H1 (cell line): ENCODE measurements at regions not wholly inside any gene's neighbourhood (a gene's known extent, or its start where the extent isn't known, plus 50 kb on each side); places are given as distances from the start of the nearest gene placed in this dataset.

Source experiments
- CTCF ChIA-PET: fragments of 300-600 bp; sonication (Branson Sonifier 250); formaldehyde crosslinking; loops from one replicate; lab custom pipeline; 2021; ENCODE audit not compliant: partially characterized antibody; lab: Charles Lee
- POLR2A ChIA-PET: fragments of 300-600 bp; sonication (Branson Sonifier 250); formaldehyde crosslinking; loops from one replicate; lab custom pipeline; 2021; ENCODE audit warnings: inconsistent platforms; ENCODE audit not compliant: partially characterized antibody; lab: Charles Lee
- DNase-seq, 2 experiments: peaks; one replicate each; pipeline versions ENCODE4 v3.0.0 to v3.0.0-alpha.2; 2010 to 2022; ENCODE audit warnings: low spot score in 2 of 2, low read depth in 1 of 2, mixed read lengths in 1 of 2
- FAIRE-seq: peaks from 2 replicates; lab custom pipeline; 2011; peaks lifted over from hg19 to GRCh38; lab: Jason Lieb, UNC
- H2AFZ ChIP-seq: 2 replicates; pipeline ENCODE4 v1.8.1; 2012; ENCODE audit warnings: low read length, inconsistent platforms
- H2AK5ac ChIP-seq: 2 replicates; pipeline ENCODE4 v1.6.1; 2013; ENCODE audit warnings: low read depth, low read length
- H2BK120ac ChIP-seq: replicated peaks from 2 replicates; pipeline ENCODE3; 2013; ENCODE audit warnings: low read depth, low read length, inconsistent platforms
- H2BK12ac ChIP-seq: 2 replicates; pipeline ENCODE4 v1.6.1; 2013; ENCODE audit warnings: low read depth, low read length
- H2BK15ac ChIP-seq: 2 replicates; pipeline ENCODE4 v1.6.1; 2013; ENCODE audit warnings: low read length
- H2BK20ac ChIP-seq: 2 replicates; pipeline ENCODE4 v1.6.1; 2013; ENCODE audit warnings: low read length
- H2BK5ac ChIP-seq: 2 replicates; pipeline ENCODE4 v1.6.1; 2013; ENCODE audit warnings: low read depth, low read length
- H3K14ac ChIP-seq: 2 replicates; pipeline ENCODE4 v1.6.1; 2013; ENCODE audit warnings: inconsistent platforms; ENCODE audit not compliant: insufficient read length
- H3K18ac ChIP-seq: 2 replicates; pipeline ENCODE4 v1.6.1; 2013; ENCODE audit warnings: low read length; ENCODE audit errors: extremely low read depth
- H3K23ac ChIP-seq: 2 replicates; pipeline ENCODE4 v1.6.1; 2013; ENCODE audit warnings: inconsistent platforms; ENCODE audit not compliant: insufficient read length
- H3K23me2 ChIP-seq: 2 replicates; pipeline ENCODE4 v1.6.1; 2013; ENCODE audit warnings: low read depth, low read length
- H3K27ac ChIP-seq: 2 replicates; pipeline ENCODE4 v1.6.1; 2011; ENCODE audit warnings: low read depth, low read length, inconsistent platforms
- H3K27me3 ChIP-seq, 4 experiments: replicated peaks in 1 of 4; 1 replicate in 1 of 4; 2 replicates in 3 of 4; pipeline versions ENCODE4 v1.6.1 to v1.8.1; 2011 to 2013; ENCODE audit warnings: low read length in 3 of 4, mild to moderate bottlenecking in 3 of 4, inconsistent platforms in 2 of 4, mixed read lengths in 2 of 4, moderate library complexity in 1 of 4; ENCODE audit not compliant: control insufficient read depth in 3 of 4, insufficient read depth in 3 of 4; ENCODE audit errors: extremely low read depth in 1 of 4
- H3K36me3 ChIP-seq, 4 experiments: 2 replicates each; pipeline versions ENCODE4 v1.6.1 to v1.8.1; 2011 to 2013; ENCODE audit warnings: mild to moderate bottlenecking in 4 of 4, low read length in 3 of 4, moderate library complexity in 2 of 4, control low read depth in 1 of 4, inconsistent platforms in 1 of 4; ENCODE audit not compliant: insufficient read depth in 4 of 4, control insufficient read depth in 2 of 4
- H3K4ac ChIP-seq: replicated peaks from 2 replicates; pipeline ENCODE3; 2013; ENCODE audit warnings: low read length, low read depth, mixed read lengths, inconsistent platforms; ENCODE audit not compliant: insufficient read length
- H3K4me1 ChIP-seq, 4 experiments: replicated peaks in 1 of 4; 1 replicate in 1 of 4; 2 replicates in 3 of 4; pipeline versions ENCODE4 v1.6.1 to v1.8.1; 2011 to 2013; ENCODE audit warnings: low read length in 3 of 4, inconsistent platforms in 2 of 4, mixed read lengths in 1 of 4; ENCODE audit not compliant: insufficient read depth in 4 of 4, control insufficient read depth in 3 of 4
- H3K4me2 ChIP-seq, 2 experiments: 2 replicates each; pipeline versions ENCODE4 v1.6.1 to v1.8.1; 2011 to 2013; ENCODE audit warnings: low read depth in 2 of 2, low read length in 2 of 2, control low read depth in 1 of 2, inconsistent platforms in 1 of 2, mild to moderate bottlenecking in 1 of 2; ENCODE audit not compliant: insufficient read depth in 1 of 2
- H3K4me3 ChIP-seq, 4 experiments: fragments of 200-600, 300-600 bp in 1 of 4; sonication (generic), shearing (Covaris generic), sonication (Bioruptor Twin) in 1 of 4; 2 replicates each; pipeline versions ENCODE4 v1.5.1 to v1.8.1; 2011 to 2016; ENCODE audit warnings: low read length in 4 of 4, low read depth in 3 of 4, control low read depth in 2 of 4, inconsistent platforms in 2 of 4, mild to moderate bottlenecking in 2 of 4, mixed read lengths in 1 of 4, moderate library complexity in 1 of 4; ENCODE audit not compliant: insufficient read depth in 2 of 4; ENCODE audit errors: extremely low read depth in 1 of 4
- H3K56ac ChIP-seq: replicated peaks from 2 replicates; pipeline ENCODE3; 2013; ENCODE audit warnings: low read depth, mild to moderate bottlenecking, mixed read lengths, low read length, inconsistent platforms; ENCODE audit not compliant: insufficient read length
- H3K79me1 ChIP-seq: 2 replicates; pipeline ENCODE4 v1.6.1; 2013; ENCODE audit warnings: low read depth, low read length, control low read depth
- H3K79me2 ChIP-seq, 2 experiments: 2 replicates each; pipeline versions ENCODE4 v1.6.1 to v1.8.1; 2012 to 2013; ENCODE audit warnings: low read length in 2 of 2, mild to moderate bottlenecking in 2 of 2, inconsistent platforms in 1 of 2; ENCODE audit not compliant: insufficient read depth in 2 of 2, control insufficient read depth in 1 of 2
- H3K9ac ChIP-seq, 4 experiments: replicated peaks in 1 of 4; 1 replicate in 1 of 4; 2 replicates in 3 of 4; pipeline versions ENCODE4 v1.6.1 to v1.8.1; 2011 to 2013; ENCODE audit warnings: low read depth in 3 of 4, low read length in 3 of 4, control low read depth in 2 of 4, mild to moderate bottlenecking in 2 of 4, moderate library complexity in 2 of 4, inconsistent platforms in 1 of 4; ENCODE audit errors: extremely low read depth in 1 of 4
- H3K9me3 ChIP-seq, 2 experiments: 2 replicates each; pipeline versions ENCODE4 v1.6.1 to v1.8.1; 2012 to 2013; ENCODE audit warnings: mild to moderate bottlenecking in 2 of 2, moderate library complexity in 2 of 2, control low read depth in 1 of 2, inconsistent platforms in 1 of 2, low read depth in 1 of 2, low read length in 1 of 2, mixed read lengths in 1 of 2; ENCODE audit not compliant: insufficient read depth in 2 of 2
- H4K20me1 ChIP-seq, 2 experiments: replicated peaks in 1 of 2; 2 replicates each; pipeline versions ENCODE3 to v1.8.1; 2011 to 2013; ENCODE audit warnings: inconsistent platforms in 2 of 2, low read length in 2 of 2, mild to moderate bottlenecking in 1 of 2; ENCODE audit not compliant: insufficient read depth in 2 of 2, control insufficient read depth in 1 of 2
- H4K5ac ChIP-seq: 2 replicates; pipeline ENCODE4 v1.6.1; 2013; ENCODE audit warnings: low read length, low read depth, mixed read lengths, inconsistent platforms; ENCODE audit not compliant: insufficient read length
- H4K8ac ChIP-seq: 2 replicates; pipeline ENCODE4 v1.8.0; 2013; ENCODE audit warnings: mild to moderate bottlenecking, moderate library complexity, low read length, inconsistent platforms; ENCODE audit not compliant: insufficient read depth; ENCODE audit errors: extremely low read depth
- H4K91ac ChIP-seq: replicated peaks from 2 replicates; pipeline ENCODE3; 2013; ENCODE audit warnings: low read length, mixed read lengths, inconsistent platforms; ENCODE audit not compliant: insufficient read length
- ATF2 ChIP-seq: IDR thresholded peaks from 2 replicates; pipeline ENCODE4 v1.6.1; 2012; ENCODE audit warnings: low read length, inconsistent platforms
- CBX5 ChIP-seq: fragments of 300-800, 300-1000 bp; sonication (generic); IDR thresholded peaks from 2 replicates; pipeline ENCODE4 v1.7.1; 2016; ENCODE audit warnings: antibody characterized with exemption, low read length, low read depth
- CBX8 ChIP-seq: fragments of 300-800, 300-1000 bp; sonication (generic); IDR thresholded peaks from 2 replicates; pipeline ENCODE4 v1.7.1; 2016; ENCODE audit warnings: low read depth, low read length, borderline replicate concordance
- CEBPB ChIP-seq: IDR thresholded peaks from 2 replicates; pipeline ENCODE4 v1.6.1; 2012; ENCODE audit warnings: low read depth, low read length
- CHD2 ChIP-seq: IDR thresholded peaks from 2 replicates; pipeline ENCODE4 v1.6.1; 2012; ENCODE audit warnings: low read length, improper control_type of control experiment
- E2F6 ChIP-seq: IDR thresholded peaks from 2 replicates; pipeline ENCODE4 v1.6.1; 2012; ENCODE audit warnings: inconsistent platforms
- GTF2F1 ChIP-seq: IDR thresholded peaks from 2 replicates; pipeline ENCODE4 v1.6.1; 2012; ENCODE audit warnings: low read depth, low read length, improper control_type of control experiment, borderline replicate concordance
- JUND ChIP-seq: IDR thresholded peaks from 2 replicates; pipeline ENCODE4 v1.6.1; 2011; ENCODE audit warnings: mild to moderate bottlenecking, improper control_type of control experiment, low read length
- KDM4A ChIP-seq: IDR thresholded peaks from one replicate; pipeline ENCODE4 v1.7.1; 2012; ENCODE audit warnings: low read depth, mild to moderate bottlenecking, moderate library complexity, low read length, inconsistent platforms; ENCODE audit not compliant: severe bottlenecking
- MAFK ChIP-seq: IDR thresholded peaks from 2 replicates; pipeline ENCODE4 v1.6.1; 2012; ENCODE audit warnings: low read depth, mild to moderate bottlenecking, improper control_type of control experiment, low read length
- POLR2A ChIP-seq, 2 experiments: IDR thresholded peaks; 1 replicate in 1 of 2; 2 replicates in 1 of 2; pipeline ENCODE4 v1.6.1; 2011; ENCODE audit warnings: low read depth in 2 of 2, low read length in 2 of 2, mild to moderate bottlenecking in 2 of 2; ENCODE audit errors: control extremely low read depth in 1 of 2
- RFX5 ChIP-seq: IDR thresholded peaks from 2 replicates; pipeline ENCODE4 v1.6.1; 2011; ENCODE audit warnings: low read depth, low read length, improper control_type of control experiment, borderline replicate concordance
- SP1 ChIP-seq: IDR thresholded peaks from 2 replicates; pipeline ENCODE4 v1.6.1; 2011; ENCODE audit warnings: low read depth, low read length
- SP2 ChIP-seq: IDR thresholded peaks from 2 replicates; pipeline ENCODE4 v1.6.1; 2012; ENCODE audit warnings: mild to moderate bottlenecking, low read length, inconsistent platforms
- TCF12 ChIP-seq: IDR thresholded peaks from 2 replicates; pipeline ENCODE4 v1.6.1; 2011; ENCODE audit warnings: low read depth, mild to moderate bottlenecking, low read length

DNA sequence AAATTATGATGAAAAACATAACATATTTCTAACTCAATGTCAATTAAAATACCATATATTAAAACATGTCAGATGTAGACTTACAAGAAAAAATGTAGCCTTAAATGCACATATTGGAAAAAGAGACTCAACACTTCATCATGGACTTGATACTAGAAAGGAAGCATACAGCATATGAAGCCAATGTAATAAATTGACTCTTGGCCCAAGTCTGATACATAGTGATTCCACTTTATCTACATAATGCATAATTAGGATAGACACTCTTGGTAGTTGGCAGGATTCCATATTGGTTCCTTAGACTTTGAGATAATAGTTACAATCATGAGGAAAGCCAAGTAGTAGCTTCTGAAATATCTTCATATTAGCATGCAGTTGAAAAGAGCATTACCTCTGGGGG lies 1067.0 kb downstream of the PCDH17 start:
- Histone ChIP-seq H3K27ac (no peak overlapping the region), H4K8ac (no peak overlapping the region), H3K14ac (no peak overlapping the region), H3K4ac (no peak overlapping the region), H3K4me1 (no peaks in the 10 kb centered on the region), H3K4me2 (no peak overlapping the region), H2BK5ac (no peak overlapping the region), H3K79me1 (no peaks in the 10 kb centered on the region), H2BK120ac (no peak overlapping the region), H3K9me3 (no peaks in the 10 kb centered on the region), H4K5ac (no peak overlapping the region), H2AK5ac (no peak overlapping the region), H3K9ac (no peak overlapping the region), H3K4me3 (no peak overlapping the region), H3K18ac (no peak overlapping the region), H2AFZ (no peak overlapping the region), H2BK20ac (no peak overlapping the region), H3K36me3 (no peaks in the 10 kb centered on the region), H4K91ac (no peak overlapping the region), H4K20me1 (no peaks in the 10 kb centered on the region), H3K79me2 (no peaks in the 10 kb centered on the region), H2BK12ac (no peak overlapping the region), H2BK15ac (no peak overlapping the region), H3K23me2 (no peaks in the 10 kb centered on the region), H3K27me3 (no peaks in the 10 kb centered on the region), H3K56ac (no peak overlapping the region), H3K23ac (no peak overlapping the region)
- no peak for FAIRE-seq
- ChIA-PET CTCF (no interaction called here), POLR2A (no interaction called here)
- DNase-seq = no peak
- no peak for TF ChIP-seq SP2
- TF ChIP-seq KDM4A = no peak
- TF ChIP-seq MAFK = no peak
- TF ChIP-seq POLR2A (IDR thresholded peaks at IDR 0.05; ENCODE audit: control extremely low read depth in 1 of 2, low read depth in 2 of 2, low read length in 2 of 2) = no peak
- no peak for TF ChIP-seq CBX5
- no peak for TF ChIP-seq JUND
- no peak for TF ChIP-seq CBX8
- TF ChIP-seq CEBPB = no peak
- no peak for TF ChIP-seq CHD2
- TF ChIP-seq E2F6 = no peak
- no peak for TF ChIP-seq GTF2F1
- TF ChIP-seq ATF2 = no peak
- no peak for TF ChIP-seq TCF12
- no peak for TF ChIP-seq SP1
- TF ChIP-seq RFX5 = no peak
